GM23338 (cell line): ENCODE measurements at regions not wholly inside any gene's neighbourhood (a gene's known extent, or its start where the extent isn't known, plus 50 kb on each side); places are given as distances from the start of the nearest gene placed in this dataset.

ENCODE experiments used
- ATAC-seq: fragments of 200-7000 bp; cut with Tn5 transposase; 3 replicates; pipeline ENCODE4 v1.9.1; 2020
- DNase-seq: peaks from one replicate; pipeline ENCODE4 v3.0.0-alpha.2; 2015; ENCODE audit warnings: low spot score
- H2AFZ ChIP-seq: fragments of 200-600 bp; sonication (generic); 2 replicates; pipeline ENCODE4 v1.8.0; 2016; ENCODE audit warnings: antibody characterized with exemption, mild to moderate bottlenecking, moderate library complexity
- H3F3A ChIP-seq: fragments of 200-600 bp; sonication (generic); replicated peaks from 2 replicates; pipeline ENCODE4 v1.8.0; 2017; ENCODE audit warnings: antibody characterized with exemption, mixed run types, low read depth
- H3K27ac ChIP-seq: fragments of 200-600 bp; sonication (generic); 2 replicates; pipeline ENCODE4 v1.6.1; 2016; ENCODE audit warnings: low read depth
- H3K27me3 ChIP-seq: fragments of 200-600 bp; sonication (generic); 2 replicates; pipeline ENCODE4 v1.8.0; 2016; ENCODE audit warnings: mild to moderate bottlenecking, mixed run types, moderate library complexity; ENCODE audit not compliant: insufficient read depth
- H3K36me3 ChIP-seq: fragments of 200-600 bp; sonication (generic); 2 replicates; pipeline ENCODE4 v1.8.0; 2016; ENCODE audit warnings: mild to moderate bottlenecking; ENCODE audit not compliant: insufficient read depth
- H3K4me1 ChIP-seq: fragments of 200-600 bp; sonication (generic); 2 replicates; pipeline ENCODE4 v1.8.0; 2016; ENCODE audit warnings: mild to moderate bottlenecking, moderate library complexity; ENCODE audit not compliant: insufficient read depth
- H3K4me2 ChIP-seq: fragments of 200-600 bp; sonication (generic); 2 replicates; pipeline ENCODE4 v1.7.1; 2017; ENCODE audit warnings: mixed run types
- H3K4me3 ChIP-seq: fragments of 200-600 bp; sonication (generic); 2 replicates; pipeline ENCODE4 v1.6.1; 2016; ENCODE audit warnings: mixed run types
- H3K79me2 ChIP-seq: fragments of 200-600 bp; sonication (generic); replicated peaks from 2 replicates; pipeline ENCODE4 v1.8.0; 2017; ENCODE audit warnings: mild to moderate bottlenecking; ENCODE audit not compliant: insufficient read depth
- H3K9me2 ChIP-seq: fragments of 200-600 bp; sonication (generic); 2 replicates; pipeline ENCODE4 v1.8.0; 2017; ENCODE audit not compliant: insufficient read depth
- H4K20me1 ChIP-seq: fragments of 200-600 bp; sonication (generic); replicated peaks from 2 replicates; pipeline ENCODE4 v1.8.0; 2017; ENCODE audit warnings: mild to moderate bottlenecking; ENCODE audit not compliant: insufficient read depth
- H3K27ac Mint-ChIP-seq: 2 replicates; pipeline ENCODE4 v1.8.0; 2020; ENCODE audit warnings: inconsistent platforms, mild to moderate bottlenecking, moderate library complexity, mixed read lengths
- H3K27me3 Mint-ChIP-seq: 3 replicates; pipeline ENCODE4 v1.8.0; 2022; ENCODE audit warnings: low read depth, mild to moderate bottlenecking, moderate library complexity, mixed read lengths, inconsistent platforms; ENCODE audit not compliant: insufficient read depth, poor library complexity
- H3K36me3 Mint-ChIP-seq: 3 replicates; pipeline ENCODE4 v1.8.0; 2021; ENCODE audit warnings: low read depth, mild to moderate bottlenecking, inconsistent platforms, moderate library complexity, mixed read lengths
- H3K4me1 Mint-ChIP-seq: 3 replicates; pipeline ENCODE4 v1.8.0; 2020; ENCODE audit warnings: mild to moderate bottlenecking, inconsistent platforms, mixed read lengths
- H3K4me3 Mint-ChIP-seq: 3 replicates; pipeline ENCODE4 v1.8.0; 2021; ENCODE audit warnings: moderate library complexity, mild to moderate bottlenecking, inconsistent platforms, mixed read lengths
- H3K9me3 Mint-ChIP-seq: 3 replicates; pipeline ENCODE4 v1.8.0; 2020; ENCODE audit warnings: moderate library complexity, mild to moderate bottlenecking, inconsistent platforms, mixed read lengths
- CREB1 ChIP-seq: fragments of 250-450 bp; sonication (Bioruptor Pico); IDR thresholded peaks from 2 replicates; pipeline ENCODE4 v1.5.0; 2020; ENCODE audit warnings: low read depth, mild to moderate bottlenecking, moderate library complexity
- CTCF ChIP-seq, 2 experiments: fragments of 200-600 bp in 1 of 2; sonication (generic) in 1 of 2; conservative IDR thresholded peaks; 2 replicates each; pipeline versions ENCODE4 v1.5.1 to v1.6.1; 2016 to 2017; ENCODE audit warnings: antibody characterized with exemption in 2 of 2, low read depth in 2 of 2, mild to moderate bottlenecking in 2 of 2, moderate library complexity in 1 of 2
- ETS1 ChIP-seq: IDR thresholded peaks from 2 replicates; pipeline ENCODE4 v1.6.1; 2016; ENCODE audit warnings: antibody characterized with exemption
- EZH2 ChIP-seq: fragments of 200-600 bp; sonication (generic); IDR thresholded peaks from one replicate; pipeline ENCODE4 v1.8.0; 2017; ENCODE audit warnings: antibody characterized with exemption, mild to moderate bottlenecking, low read depth; ENCODE audit not compliant: unreplicated experiment
- EZH2phosphoT487 ChIP-seq: fragments of 200-600 bp; sonication (generic); IDR thresholded peaks from one replicate; pipeline ENCODE4 v1.8.1; 2018; ENCODE audit warnings: antibody characterized with exemption; ENCODE audit not compliant: unreplicated experiment
- JUNB ChIP-seq: IDR thresholded peaks from one replicate; pipeline ENCODE4 v1.6.1; 2016; ENCODE audit warnings: antibody characterized with exemption; ENCODE audit not compliant: unreplicated experiment
- NANOG ChIP-seq: IDR thresholded peaks from 2 replicates; pipeline ENCODE4 v1.6.1; 2016; ENCODE audit warnings: antibody characterized with exemption, borderline replicate concordance
- POLR2AphosphoS5 ChIP-seq: IDR thresholded peaks from 2 replicates; pipeline ENCODE4 v1.6.1; 2016; ENCODE audit warnings: antibody characterized with exemption, low read depth
- REST ChIP-seq: IDR thresholded peaks from one replicate; pipeline ENCODE4 v1.6.1; 2018; ENCODE audit warnings: antibody characterized with exemption; ENCODE audit not compliant: unreplicated experiment
- STAT1 ChIP-seq: IDR thresholded peaks from one replicate; pipeline ENCODE4 v1.6.1; 2016; ENCODE audit warnings: antibody characterized with exemption; ENCODE audit not compliant: unreplicated experiment
- ZNF114 ChIP-seq: fragments of 250-450 bp; sonication (Bioruptor Pico); IDR thresholded peaks from 2 replicates; pipeline ENCODE4 v1.5.0; 2020; ENCODE audit warnings: mild to moderate bottlenecking, moderate library complexity
- ZNF331 ChIP-seq: fragments of 250-450 bp; sonication (Bioruptor Pico); IDR thresholded peaks from 2 replicates; pipeline ENCODE4 v1.5.0; 2020; ENCODE audit warnings: low read depth, mild to moderate bottlenecking, moderate library complexity

- Histone ChIP-seq H2AFZ (peak overlapping the region; percentile 78; the same call in 1 of the 2 replicates), H3K79me2 (no peaks in the 10 kb centered on the region), H4K20me1 (no peaks in the 10 kb centered on the region), H3K4me2 (no peak overlapping the region), H3K4me1 (no peaks in the 10 kb centered on the region), H3K4me3 (no peak overlapping the region), H3K9me2 (peaks cover 14% of the 10 kb centered on the region), H3K27ac (no peak overlapping the region), H3F3A (no peaks in the 10 kb centered on the region), H3K27me3 (no peaks in the 10 kb centered on the region), H3K36me3 (no peaks in the 10 kb centered on the region)
- Mint-ChIP-seq H3K27ac (0 out of 2 replicates have a peak overlapping the region, but pooled peaks have one; percentile 10), H3K4me3 (no peak overlapping the region), H3K9me3 (peaks cover 23% of the 10 kb centered on the region), H3K4me1 (peaks cover 5% of the 10 kb centered on the region; the same call in 2 of the 3 replicates), H3K36me3 (peaks cover 23% of the 10 kb centered on the region), H3K27me3 (no peaks in the 10 kb centered on the region)
- no peak for TF ChIP-seq POLR2AphosphoS5
- no peak for DNase-seq
- ATAC-seq = no peak
Observed at GRCh38 chr3:191781044-191781443, 320.1 kb downstream of the PYDC2 start.

GRCh38 chr3:191783024-191783423, 322.1 kb downstream of the PYDC2 start:
- peaks cover 5% of the 10 kb centered on the region; the same call in 2 of the 3 replicates for H3K4me1 Mint-ChIP-seq
- H3K4me3 Mint-ChIP-seq = no peak overlapping the region
- no peaks in the 10 kb centered on the region for H3K4me1 ChIP-seq
- H3K4me3 ChIP-seq = no peak overlapping the region
- no peak for TF ChIP-seq REST
- no peak for TF ChIP-seq JUNB
- TF ChIP-seq EZH2 = no peak
- no peak for TF ChIP-seq POLR2AphosphoS5
- TF ChIP-seq NANOG = no peak
- no peak for TF ChIP-seq ZNF114
- TF ChIP-seq ZNF331 (CRISPR knock-in tag) = no peak
- no peak for TF ChIP-seq STAT1
- no peak for TF ChIP-seq CREB1 (CRISPR knock-in tag)
- TF ChIP-seq CTCF (conservative IDR thresholded peaks at IDR 0.05; ENCODE audit: low read depth in 2 of 2) = no peak
- TF ChIP-seq ETS1 = no peak
- no peak for TF ChIP-seq EZH2phosphoT487
- no peak for DNase-seq
- H2AFZ ChIP-seq = no peak overlapping the region
- H3K4me2 ChIP-seq = no peak overlapping the region
- no peaks in the 10 kb centered on the region for H3K79me2 ChIP-seq
- H3K36me3 Mint-ChIP-seq = peaks cover 15% of the 10 kb centered on the region; the same call in 2 of the 3 replicates
- H3K27me3 Mint-ChIP-seq = no peaks in the 10 kb centered on the region
- peaks cover 11% of the 10 kb centered on the region for H3K9me3 Mint-ChIP-seq
- H3F3A ChIP-seq = no peaks in the 10 kb centered on the region
- no peak for ATAC-seq
- H4K20me1 ChIP-seq = no peaks in the 10 kb centered on the region
- H3K27ac ChIP-seq = no peak overlapping the region
- H3K9me2 ChIP-seq = peaks cover 3% of the 10 kb centered on the region; the same call in 1 of the 2 replicates
- H3K27ac Mint-ChIP-seq = no peak overlapping the region
- no peaks in the 10 kb centered on the region for H3K36me3 ChIP-seq
- no peaks in the 10 kb centered on the region for H3K27me3 ChIP-seq
